Loucy (cell line): ENCODE measurements at regions not wholly inside any gene's neighbourhood (a gene's known extent, or its start where the extent isn't known, plus 50 kb on each side); places are given as distances from the start of the nearest gene placed in this dataset.

Experiments
- CTCF ChIP-seq: fragments of 200-600 bp; sonication (generic); conservative IDR thresholded peaks from 2 replicates; pipeline ENCODE4 v1.5.1; 2014; ENCODE audit warnings: mild to moderate bottlenecking, antibody characterized with exemption, low read length
- EZH2phosphoT487 ChIP-seq: fragments of 200-600 bp; IDR thresholded peaks from 2 replicates; pipeline ENCODE4 v1.6.1; 2018; ENCODE audit warnings: antibody characterized with exemption, mild to moderate bottlenecking, moderate library complexity, borderline replicate concordance

- TF ChIP-seq CTCF (no peak), EZH2phosphoT487 (no peak)
Measured at GRCh38 chr4:26052663-26053541, 138.9 kb downstream of the SMIM20 start.
